ENCODE measurements at regions not wholly inside any gene's neighbourhood (a gene's known extent, or its start where the extent isn't known, plus 50 kb on each side); places are given as distances from the start of the nearest gene placed in this dataset.

- no peak overlapping the region for H3K4me3 ChIP-seq (ENCODE audit: low read length)
- no peaks in the 10 kb centered on the region; the same call in 1 of the 2 replicates for H3K27me3 ChIP-seq (ENCODE audit: control insufficient read depth, low read length)
- TF ChIP-seq EZH2phosphoT487 (IDR thresholded peaks at IDR 0.05; ENCODE audit: borderline replicate concordance, low read length), result no peak
- TF ChIP-seq, protein P1, sequence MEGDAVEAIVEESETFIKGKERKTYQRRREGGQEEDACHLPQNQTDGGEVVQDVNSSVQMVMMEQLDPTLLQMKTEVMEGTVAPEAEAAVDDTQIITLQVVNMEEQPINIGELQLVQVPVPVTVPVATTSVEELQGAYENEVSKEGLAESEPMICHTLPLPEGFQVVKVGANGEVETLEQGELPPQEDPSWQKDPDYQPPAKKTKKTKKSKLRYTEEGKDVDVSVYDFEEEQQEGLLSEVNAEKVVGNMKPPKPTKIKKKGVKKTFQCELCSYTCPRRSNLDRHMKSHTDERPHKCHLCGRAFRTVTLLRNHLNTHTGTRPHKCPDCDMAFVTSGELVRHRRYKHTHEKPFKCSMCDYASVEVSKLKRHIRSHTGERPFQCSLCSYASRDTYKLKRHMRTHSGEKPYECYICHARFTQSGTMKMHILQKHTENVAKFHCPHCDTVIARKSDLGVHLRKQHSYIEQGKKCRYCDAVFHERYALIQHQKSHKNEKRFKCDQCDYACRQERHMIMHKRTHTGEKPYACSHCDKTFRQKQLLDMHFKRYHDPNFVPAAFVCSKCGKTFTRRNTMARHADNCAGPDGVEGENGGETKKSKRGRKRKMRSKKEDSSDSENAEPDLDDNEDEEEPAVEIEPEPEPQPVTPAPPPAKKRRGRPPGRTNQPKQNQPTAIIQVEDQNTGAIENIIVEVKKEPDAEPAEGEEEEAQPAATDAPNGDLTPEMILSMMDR (IDR thresholded peaks at IDR 0.05; ENCODE audit: low read depth, low read length, poor library complexity, severe bottlenecking), result no peak
- no peak overlapping the region for H3K27ac ChIP-seq (ENCODE audit: low read depth, low read length)
- no peaks in the 10 kb centered on the region for H3K9me3 ChIP-seq (ENCODE audit: control insufficient read depth, insufficient read depth, low read length)
- H3F3A ChIP-seq (ENCODE audit: control insufficient read depth, insufficient read depth), result no peaks in the 10 kb centered on the region
- no peaks in the 10 kb centered on the region for H3K9me2 ChIP-seq (replicated peaks; ENCODE audit: control insufficient read depth, low read length)
- H3K79me2 ChIP-seq (ENCODE audit: control insufficient read depth, low read length), result no peaks in the 10 kb centered on the region
- H4K20me1 ChIP-seq (ENCODE audit: control insufficient read depth, insufficient read depth, low read depth, low read length), result no peaks in the 10 kb centered on the region
- no peaks in the 10 kb centered on the region for H3K4me1 ChIP-seq (ENCODE audit: control insufficient read depth, low read length)
- no peaks in the 10 kb centered on the region for H3K36me3 ChIP-seq (ENCODE audit: control insufficient read depth, low read length)
- H3K4me2 ChIP-seq (ENCODE audit: low read length), result no peak overlapping the region
Observed at GRCh38 chr18:46397174-46397573, 259.8 kb downstream of the LOXHD1 start.

GRCh38 chr18:46398005-46398404 is 259.0 kb downstream of the LOXHD1 start:
- H3K9me3 ChIP-seq (ENCODE audit: control insufficient read depth, insufficient read depth, low read length), result no peaks in the 10 kb centered on the region
- H3K36me3 ChIP-seq (ENCODE audit: control insufficient read depth, low read length), result no peaks in the 10 kb centered on the region
- no peak overlapping the region for H3K4me3 ChIP-seq (ENCODE audit: low read length)
- TF ChIP-seq EZH2phosphoT487 (IDR thresholded peaks at IDR 0.05; ENCODE audit: borderline replicate concordance, low read length), result no peak
- TF ChIP-seq, protein P1 (IDR thresholded peaks at IDR 0.05; ENCODE audit: low read depth, low read length, poor library complexity, severe bottlenecking), result no peak
- no peak overlapping the region for H3K27ac ChIP-seq (ENCODE audit: low read depth, low read length)
- no peak overlapping the region for H3K4me2 ChIP-seq (ENCODE audit: low read length)
- no peaks in the 10 kb centered on the region for H3K79me2 ChIP-seq (ENCODE audit: control insufficient read depth, low read length)
- H4K20me1 ChIP-seq (ENCODE audit: control insufficient read depth, insufficient read depth, low read depth, low read length), result no peaks in the 10 kb centered on the region
- H3K9me2 ChIP-seq (replicated peaks; ENCODE audit: control insufficient read depth, low read length), result no peaks in the 10 kb centered on the region
- H3K4me1 ChIP-seq (ENCODE audit: control insufficient read depth, low read length), result no peaks in the 10 kb centered on the region
- H3K27me3 ChIP-seq (ENCODE audit: control insufficient read depth, low read length), result no peaks in the 10 kb centered on the region; the same call in 1 of the 2 replicates
- H3F3A ChIP-seq (ENCODE audit: control insufficient read depth, insufficient read depth), result no peaks in the 10 kb centered on the region

GRCh38 chr18:46398625-46399024 is 258.4 kb downstream of the LOXHD1 start:
- no peaks in the 10 kb centered on the region for H4K20me1 ChIP-seq (ENCODE audit: control insufficient read depth, insufficient read depth, low read depth, low read length)
- H3K27me3 ChIP-seq (ENCODE audit: control insufficient read depth, low read length), result no peaks in the 10 kb centered on the region; the same call in 1 of the 2 replicates
- H3F3A ChIP-seq (ENCODE audit: control insufficient read depth, insufficient read depth), result no peaks in the 10 kb centered on the region
- H3K79me2 ChIP-seq (ENCODE audit: control insufficient read depth, low read length), result no peaks in the 10 kb centered on the region
- no peaks in the 10 kb centered on the region for H3K9me3 ChIP-seq (ENCODE audit: control insufficient read depth, insufficient read depth, low read length)
- H3K9me2 ChIP-seq (replicated peaks; ENCODE audit: control insufficient read depth, low read length), result no peaks in the 10 kb centered on the region
- no peaks in the 10 kb centered on the region for H3K36me3 ChIP-seq (ENCODE audit: control insufficient read depth, low read length)
- TF ChIP-seq, protein P1 (IDR thresholded peaks at IDR 0.05; ENCODE audit: low read depth, low read length, poor library complexity, severe bottlenecking), result no peak
- no peak for TF ChIP-seq EZH2phosphoT487 (IDR thresholded peaks at IDR 0.05; ENCODE audit: borderline replicate concordance, low read length)
- no peak overlapping the region for H3K27ac ChIP-seq (ENCODE audit: low read depth, low read length)
- H3K4me1 ChIP-seq (ENCODE audit: control insufficient read depth, low read length), result no peaks in the 10 kb centered on the region
- H3K4me3 ChIP-seq (ENCODE audit: low read length), result no peak overlapping the region
- no peak overlapping the region for H3K4me2 ChIP-seq (ENCODE audit: low read length)

Data from DOHH2 (cell line).